Stimulated activated CD8-positive, alpha-beta memory T cell treated with anti-CD3 and anti-CD28 coated beads, Interleukin-2, amount 100 ng/mL, for 48 hours (primary cell): ENCODE measurements at regions not wholly inside any gene's neighbourhood (a gene's known extent, or its start where the extent isn't known, plus 50 kb on each side); places are given as distances from the start of the nearest gene placed in this dataset.
"Not testable (repeated sequence)": the region's sequence is repeated elsewhere in the genome, so short reads cannot be mapped to it uniquely, and the experiment has no call there.

Experiments used
- DNase-seq, 2 donors: peaks; one replicate each; pipeline ENCODE4 v3.0.0-alpha.2; 2020; ENCODE audit warnings: low read depth in 2 of 2

DNA sequence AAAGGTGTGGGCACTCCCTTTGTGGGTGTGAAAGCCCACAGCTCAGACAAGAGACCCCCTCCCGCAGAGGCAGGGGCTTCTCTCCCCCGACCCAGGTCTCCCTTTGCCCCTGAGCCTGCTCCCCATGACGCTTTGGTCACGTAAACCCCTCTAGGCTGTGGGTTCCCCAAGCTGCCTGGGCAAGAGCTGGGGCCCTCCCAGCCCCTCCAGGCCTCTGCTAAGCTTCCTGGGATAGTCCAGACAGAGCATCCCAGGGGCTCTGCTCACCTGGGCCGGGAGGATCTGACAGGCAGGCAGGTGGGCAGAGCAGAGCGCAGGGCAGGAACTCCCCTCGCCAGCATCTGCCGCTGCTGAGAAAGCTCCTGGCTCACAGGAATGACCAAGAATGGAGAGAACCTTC, 177.3 kb downstream of the BANP start:
- DNase-seq = no peak

DNA sequence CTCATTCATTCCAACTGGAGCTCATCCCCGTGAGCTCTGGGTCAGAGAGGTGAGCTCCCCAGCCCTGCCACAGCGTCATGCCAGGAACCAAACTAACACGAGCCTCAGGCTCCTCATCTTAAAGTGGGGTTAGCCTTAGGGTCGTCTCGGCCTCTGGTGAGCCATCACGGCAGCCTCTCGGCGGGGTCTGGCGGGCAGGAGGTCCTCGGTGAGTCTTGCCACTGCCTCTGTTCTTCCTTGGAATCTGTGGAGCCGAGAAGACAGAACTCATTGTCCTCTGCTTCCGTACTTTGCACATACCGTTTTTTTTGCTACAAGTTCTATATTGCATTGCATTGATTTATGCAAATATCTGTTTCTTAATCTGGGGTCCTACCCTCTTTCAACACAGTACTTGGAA, 177.9 kb downstream of the BANP start:
- not testable (repeated sequence) for DNase-seq

DNA sequence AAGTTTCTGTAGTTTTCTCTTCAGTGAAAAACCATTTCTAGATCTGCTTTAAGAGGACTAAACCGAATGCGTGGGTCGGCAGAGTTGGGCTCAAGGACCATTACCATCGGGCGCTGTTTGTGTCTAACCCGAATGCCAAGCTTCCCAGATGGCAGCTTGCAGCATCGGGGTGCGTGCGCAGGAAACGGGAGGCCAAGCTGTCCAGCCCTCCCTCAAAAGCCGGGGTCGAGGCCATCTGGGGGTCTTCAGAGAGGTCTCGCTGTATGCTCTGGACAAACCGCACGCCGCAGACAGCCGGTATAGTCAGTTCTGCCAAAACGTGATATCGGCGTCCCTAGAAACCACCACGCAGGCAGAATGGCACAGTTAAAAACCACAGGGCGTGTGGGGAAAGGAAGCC, 178.8 kb downstream of the BANP start:
- no peak for DNase-seq

DNA sequence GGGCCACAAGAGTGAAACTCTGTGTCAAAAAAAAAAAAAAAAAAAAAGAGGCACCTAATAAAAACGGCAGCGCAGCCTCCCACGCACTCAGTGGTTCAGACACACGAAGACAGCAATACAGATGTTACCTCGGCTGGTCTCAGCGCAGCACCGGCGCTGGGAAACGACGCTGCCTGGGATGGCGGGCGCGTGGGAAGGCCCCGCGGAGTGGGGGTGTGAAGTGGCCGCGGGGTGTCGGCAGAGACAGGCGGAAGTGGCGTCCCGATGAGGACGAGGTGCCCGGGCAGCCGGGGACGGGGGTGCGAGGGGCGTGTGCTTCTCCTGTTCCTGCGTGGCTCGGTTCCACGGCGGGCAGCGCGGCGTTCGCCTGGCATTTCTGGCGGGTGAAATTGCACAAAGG, 179.4 kb downstream of the BANP start:
- no peak for DNase-seq

DNA sequence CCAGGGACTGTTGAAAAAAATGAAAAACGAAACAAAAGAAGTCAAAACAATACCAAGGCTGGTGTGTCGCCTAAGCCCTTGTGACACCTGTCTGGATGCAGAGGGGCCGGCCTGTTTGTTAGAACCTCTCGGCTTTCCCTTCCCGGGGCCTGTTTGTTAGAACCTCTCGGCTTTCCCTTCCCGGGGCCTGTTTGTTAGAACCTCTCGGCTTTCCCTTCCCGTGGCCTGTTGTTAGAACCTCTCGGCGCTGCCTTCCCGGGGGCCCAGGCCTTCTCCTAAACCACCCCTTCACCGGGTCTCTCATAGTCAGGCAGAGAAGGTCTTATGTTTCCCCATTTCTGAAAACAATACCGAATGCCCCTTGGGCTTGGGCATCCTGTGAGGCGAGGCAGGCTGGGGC, 180.0 kb downstream of the BANP start:
- no peak for DNase-seq

DNA sequence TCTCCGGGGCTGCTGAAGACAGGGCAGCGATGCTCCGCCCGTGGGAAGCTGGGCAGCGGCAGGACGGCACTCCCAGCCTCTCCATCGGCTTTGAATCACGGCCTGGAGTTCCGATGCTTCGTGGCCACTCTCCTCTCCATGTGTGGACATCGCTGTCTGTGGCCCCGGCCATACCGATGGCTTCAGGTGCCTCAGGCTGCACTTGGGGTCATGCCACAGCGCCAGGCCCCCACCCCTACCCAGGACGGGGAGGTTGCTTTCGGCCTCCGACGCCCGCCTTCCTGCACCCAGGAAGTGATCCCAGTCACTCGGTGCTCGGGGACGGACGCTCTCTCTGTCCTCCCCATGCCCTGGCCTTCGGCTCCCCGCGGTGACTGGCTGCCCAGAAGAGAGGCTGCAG, 180.7 kb downstream of the BANP start:
- no peak for DNase-seq

DNA sequence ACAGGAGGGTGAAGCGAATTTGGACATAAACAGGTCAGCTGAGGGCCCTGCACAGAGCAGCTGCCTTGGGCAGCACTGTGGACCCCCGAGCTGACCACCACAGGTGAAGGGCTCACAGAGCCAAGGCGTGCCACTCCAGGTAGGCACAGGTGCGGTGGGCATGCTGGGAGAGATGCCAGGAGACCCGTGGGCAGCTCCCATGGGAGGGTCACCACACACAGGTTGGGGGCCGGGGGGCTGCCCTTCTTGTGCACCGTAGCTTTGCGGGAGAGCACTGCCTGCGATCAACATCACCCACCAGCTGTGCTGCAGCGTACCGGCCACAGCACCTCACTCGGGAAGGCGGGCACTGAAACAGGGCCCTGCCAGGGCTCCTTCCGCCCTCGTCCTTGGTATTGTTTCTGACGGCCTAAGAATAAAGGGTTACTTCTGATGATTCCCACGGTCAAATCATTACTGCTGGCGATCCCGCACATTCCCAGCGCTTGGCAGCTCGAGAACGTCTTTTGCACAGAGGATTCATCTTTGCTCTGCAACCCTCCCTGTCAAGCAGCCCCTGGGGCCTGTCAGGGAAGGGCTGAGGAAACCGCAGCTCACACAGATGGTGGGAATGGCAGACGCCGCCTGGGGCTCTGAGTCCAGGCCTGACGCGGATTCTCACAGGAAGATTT, 181.7 kb downstream of the BANP start:
- DNase-seq = no peak

DNA sequence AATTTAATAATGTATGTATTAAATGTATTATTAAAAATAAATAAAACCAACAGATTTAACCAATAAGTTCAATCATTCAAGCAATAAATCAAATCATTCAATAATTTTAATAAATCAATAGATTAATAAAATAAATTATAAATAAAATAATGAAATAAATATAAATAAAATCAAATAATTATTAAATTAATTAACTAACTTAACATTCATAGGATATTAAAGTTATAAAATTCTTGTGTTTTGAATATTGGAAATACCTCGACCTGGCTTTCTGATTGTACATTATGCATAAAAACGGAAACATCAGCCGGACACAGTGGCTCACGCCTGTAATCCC, 182.2 kb downstream of the BANP start:
- no peak for DNase-seq

DNA sequence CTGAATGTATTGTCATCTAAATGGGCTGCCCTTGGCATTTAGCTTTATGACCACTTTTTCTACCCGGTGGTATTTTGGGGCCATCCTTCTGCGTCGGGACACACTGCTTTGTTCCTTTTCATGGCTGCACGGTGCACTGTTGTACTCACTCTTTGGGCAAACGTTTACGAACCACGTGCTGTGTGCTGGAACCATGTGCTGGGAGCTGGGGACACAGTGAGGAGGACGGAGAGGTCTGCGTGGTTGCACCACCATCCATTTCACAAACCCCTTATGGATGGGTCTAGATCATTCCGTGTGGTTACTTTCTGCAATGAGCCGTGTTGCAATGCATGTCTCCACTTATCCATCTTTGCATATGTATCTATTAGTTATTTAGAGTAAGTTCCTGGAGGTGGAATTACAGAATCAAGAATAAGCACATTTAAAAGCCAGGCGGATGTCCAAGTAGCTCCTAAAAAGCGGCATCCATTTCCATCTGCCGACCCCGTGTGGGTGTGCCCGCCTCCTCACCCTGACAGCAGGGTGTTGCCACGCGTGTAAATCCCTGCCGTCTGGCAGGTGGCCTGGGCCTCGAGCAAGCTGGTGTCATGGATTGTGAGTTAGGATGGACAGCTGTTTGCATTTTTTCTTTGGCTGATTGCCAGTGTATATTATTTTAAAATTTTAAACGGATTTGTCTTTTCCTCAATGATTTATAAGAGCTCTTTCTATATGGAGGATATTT, 183.1 kb downstream of the BANP start:
- not testable (repeated sequence) for DNase-seq

DNA sequence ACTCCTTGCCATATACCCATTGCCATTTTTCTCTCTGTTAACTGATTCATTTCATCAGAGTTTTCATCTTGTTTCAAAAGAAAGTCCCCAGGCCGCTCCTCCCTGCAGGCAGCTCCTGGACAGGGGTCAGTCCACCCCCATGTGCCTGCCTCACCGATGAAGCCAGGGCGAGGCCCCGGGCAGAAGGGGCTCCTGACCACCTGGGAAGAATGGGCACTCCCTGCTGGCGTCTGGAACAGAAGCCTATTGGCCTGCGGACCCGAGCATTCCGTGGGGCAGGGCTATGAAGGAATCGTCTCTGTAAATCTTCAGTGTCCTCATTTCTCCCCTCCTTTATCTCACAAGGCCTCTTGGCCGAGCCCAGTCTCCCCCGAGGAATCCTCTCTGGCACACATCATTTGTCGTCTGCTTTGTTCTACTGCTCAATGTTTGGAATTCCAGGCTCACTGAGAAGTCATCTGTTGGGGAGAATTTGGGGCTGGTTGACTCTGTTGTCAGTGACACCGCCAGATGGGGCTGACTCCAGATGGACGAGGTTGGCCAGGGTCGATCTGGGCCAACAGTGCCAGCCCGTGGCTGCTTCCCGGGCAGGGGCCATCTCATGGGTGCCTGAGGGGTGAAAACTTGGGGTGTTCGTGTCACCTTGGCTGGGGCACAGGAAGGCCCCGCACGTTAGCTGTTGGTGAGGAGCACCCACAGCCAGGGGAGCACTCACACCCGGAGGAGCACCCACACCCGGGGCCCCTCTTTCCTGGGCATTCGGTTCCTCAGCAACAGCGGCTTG, 183.9 kb downstream of the BANP start:
- DNase-seq = not testable (repeated sequence)

DNA sequence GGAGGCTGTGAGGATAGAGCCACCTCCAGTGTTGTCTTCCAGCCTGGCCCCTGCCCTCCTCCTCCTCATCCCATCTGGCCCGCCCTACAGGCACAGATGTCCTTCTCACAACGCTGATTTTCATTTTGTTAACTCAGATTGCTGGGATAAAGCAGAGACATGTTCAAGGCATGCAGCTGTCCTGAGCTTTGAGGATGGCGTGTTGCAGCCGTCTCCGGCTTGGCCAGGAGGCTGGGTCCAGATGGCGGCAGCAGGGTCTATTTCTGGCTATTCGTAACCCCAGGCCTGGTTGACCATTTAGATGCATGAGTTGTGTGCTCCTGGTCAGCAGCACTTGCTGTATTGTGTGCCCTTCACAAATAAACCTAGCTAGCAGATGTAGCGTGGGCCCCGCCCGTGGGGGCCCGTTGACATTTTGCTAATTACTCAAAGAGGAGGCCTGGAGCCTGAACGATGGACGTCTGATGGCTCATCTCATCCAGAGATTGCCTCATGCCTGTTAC, 185.0 kb downstream of the BANP start:
- not testable (repeated sequence) for DNase-seq

DNA sequence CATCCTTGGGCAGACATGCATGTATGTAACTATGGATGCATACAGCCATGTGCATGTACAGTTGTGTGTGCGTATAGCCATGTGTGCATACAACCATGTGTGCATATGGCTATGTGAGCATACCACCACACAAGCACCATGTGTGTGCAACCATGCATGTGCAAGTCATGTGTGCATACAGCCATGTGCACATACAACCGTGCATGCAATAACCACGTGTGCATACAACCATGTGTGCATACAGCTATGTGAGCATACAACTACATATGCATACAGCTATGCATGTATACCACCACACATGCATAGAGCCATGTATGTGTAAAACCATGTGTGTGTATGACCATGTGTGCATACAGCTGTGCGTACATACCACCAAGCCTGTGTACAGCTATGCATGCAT, 185.7 kb downstream of the BANP start:
- DNase-seq = not testable (repeated sequence)

DNA sequence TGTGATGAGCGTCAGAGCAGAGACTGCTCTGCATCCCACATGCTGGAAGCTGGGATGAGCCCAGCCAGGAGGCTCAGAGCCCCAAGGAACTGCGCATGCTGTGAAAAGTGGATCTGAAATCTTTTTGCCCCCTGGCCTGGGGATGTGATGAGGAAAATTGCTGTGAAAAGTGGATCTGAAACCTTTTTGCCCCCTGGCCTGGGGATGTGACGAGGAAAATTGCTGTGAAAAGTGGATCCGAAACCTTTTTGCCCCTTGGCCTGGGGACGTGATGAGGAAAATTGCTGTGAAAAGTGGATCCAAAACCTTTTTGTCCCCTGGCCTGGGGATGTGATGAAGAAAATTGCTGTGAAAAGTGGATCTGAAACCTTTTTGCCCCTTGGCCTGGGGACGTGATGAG, 187.9 kb downstream of the BANP start:
- not testable (repeated sequence) for DNase-seq

DNA sequence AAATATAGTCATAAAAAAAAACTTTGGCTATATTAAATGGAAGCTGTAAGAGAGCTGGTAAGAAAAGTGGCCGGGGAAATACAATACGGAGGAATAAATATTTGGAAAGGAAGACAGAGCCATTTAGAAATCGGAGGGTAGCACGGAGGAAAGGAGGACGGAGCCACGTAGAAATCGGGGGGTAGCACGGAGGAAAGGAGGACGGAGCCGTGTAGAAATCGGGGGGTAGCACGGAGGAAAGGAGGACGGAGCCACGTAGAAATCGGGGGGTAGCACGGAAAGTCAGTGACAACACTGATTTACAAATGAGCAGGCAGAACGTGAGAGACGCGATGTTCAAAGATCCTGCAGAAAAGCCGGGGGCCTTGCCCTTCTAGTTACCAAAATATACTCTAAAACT, 189.0 kb downstream of the BANP start:
- DNase-seq = not testable (repeated sequence)

DNA sequence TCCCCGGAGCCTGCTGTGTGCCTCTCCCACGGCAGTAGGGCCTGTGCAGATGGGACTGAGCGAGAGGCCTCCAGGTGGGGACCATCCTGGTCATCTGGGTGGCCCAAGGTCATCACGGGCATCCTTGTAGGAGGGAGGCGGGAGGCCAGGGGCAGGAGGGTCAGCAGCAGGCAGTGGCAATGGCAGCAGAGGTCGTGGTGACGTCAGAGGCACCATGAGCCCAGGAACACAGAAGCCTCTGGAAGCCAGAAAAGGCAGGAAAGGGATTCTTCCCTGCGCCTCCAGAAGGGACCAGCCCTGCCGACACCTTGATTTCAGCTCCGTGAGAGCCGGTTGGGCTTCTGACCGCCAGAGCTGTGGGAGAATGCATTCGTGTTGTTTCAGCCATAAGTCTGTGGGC, 190.3 kb downstream of the BANP start:
- no peak for DNase-seq

DNA sequence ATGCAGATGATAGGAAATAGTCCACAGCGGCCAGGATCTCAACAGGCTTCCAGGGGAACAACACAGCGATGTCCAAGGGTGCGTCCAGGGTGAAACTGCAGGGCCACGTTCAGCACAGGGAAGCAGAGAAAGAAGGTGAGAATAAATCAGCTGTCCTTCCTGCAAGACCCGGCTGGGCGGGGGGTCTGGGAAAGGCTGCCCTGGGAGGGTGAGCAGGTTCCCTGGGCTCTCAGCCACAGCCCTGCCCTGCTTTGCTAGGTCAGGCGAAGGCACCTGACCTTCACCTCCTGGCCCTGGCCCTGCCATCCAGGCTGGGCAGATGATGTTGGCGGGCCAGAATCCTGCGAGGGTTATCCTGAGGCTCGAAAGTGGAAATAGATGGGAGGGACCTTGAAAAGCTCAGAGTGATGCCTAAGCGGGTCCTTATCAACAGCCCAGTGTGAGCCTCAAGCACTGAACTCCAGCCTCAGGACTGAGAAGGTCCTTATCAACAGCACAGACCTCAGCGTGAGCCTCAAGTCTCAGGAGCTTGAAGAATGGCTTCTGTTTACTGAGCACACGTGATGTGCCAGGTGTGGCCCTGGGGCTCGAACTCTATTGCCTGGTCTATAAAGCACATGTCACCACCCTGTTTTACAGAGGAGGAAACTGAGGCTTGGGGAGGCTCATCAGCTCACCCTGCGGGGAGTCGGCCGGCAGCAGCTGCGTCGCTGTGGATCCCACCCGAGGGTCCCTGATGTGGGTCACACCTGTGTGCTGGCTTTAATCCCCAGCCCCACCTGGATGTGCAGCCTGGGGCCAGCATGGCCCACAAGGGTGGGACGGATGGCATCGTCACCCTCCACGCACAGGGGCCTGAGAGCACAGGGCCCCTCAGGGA, 191.1 kb downstream of the BANP start:
- not testable (repeated sequence) for DNase-seq

DNA sequence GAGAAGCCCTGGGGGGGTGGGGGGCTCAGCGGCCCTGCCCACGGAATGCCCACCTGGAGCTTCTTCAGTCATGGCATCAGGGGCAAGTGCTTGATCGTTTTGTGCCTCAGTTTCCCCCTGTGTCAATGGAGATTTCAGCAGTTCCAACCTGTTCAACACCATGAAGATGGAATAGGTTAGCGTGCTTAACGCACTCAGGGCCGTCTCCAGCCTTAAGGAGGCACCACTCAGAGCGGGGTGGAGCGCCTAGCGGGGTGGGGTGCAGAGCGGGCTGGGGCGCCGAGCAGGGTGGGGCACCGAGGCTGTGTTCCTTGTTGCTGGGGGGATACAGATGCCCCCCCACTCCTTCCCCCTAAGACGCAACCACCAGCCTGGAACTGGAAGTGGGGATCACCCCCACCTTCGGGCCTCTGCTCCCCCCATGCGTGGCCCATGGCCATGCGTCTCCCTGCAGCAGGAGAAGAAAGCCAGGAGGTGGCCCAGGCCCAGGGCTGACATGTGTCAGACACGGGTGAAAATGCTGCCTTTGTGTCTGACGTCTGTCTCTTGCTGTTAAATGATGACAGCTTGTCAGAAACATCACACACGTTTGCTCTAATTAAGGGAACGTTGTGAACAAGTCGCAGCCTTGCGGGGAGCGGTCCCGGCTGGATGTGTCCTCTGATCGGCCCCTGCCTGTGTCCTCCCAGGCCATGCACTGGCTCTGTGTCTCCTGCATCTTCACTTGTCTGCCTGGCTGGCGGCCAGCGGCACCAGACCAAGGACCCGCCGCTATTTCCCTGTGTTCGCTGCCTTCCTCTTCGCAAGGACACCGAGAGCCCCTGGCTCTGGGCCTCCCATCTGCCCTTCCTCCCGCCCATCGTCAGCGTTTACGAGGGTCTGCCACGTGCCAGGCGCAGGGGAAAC, 192.1 kb downstream of the BANP start:
- DNase-seq = not testable (repeated sequence)

DNA sequence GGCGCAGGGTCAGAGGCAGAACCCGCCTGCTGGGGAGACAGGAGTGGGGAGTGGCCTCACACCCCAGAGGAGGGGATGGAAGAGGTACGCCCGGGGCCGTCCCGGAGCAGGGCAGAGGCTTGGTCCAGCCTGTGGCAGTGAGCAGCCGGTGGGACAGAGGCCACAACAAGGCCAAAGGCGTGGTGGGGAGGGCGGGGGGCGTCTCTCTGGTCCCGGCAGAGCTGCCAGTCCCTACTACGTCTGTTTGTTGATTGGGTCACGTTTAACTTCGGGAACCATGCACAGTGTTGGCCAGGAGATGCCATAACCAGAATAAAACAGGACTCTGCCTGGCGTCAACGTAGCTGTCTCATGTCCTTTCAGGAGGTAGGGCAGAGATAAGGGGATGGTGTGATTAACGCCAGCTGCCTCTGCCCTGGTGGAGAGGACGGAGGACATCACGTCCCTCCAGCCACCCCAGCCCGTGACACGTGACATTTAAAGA, 192.8 kb downstream of the BANP start:
- no peak for DNase-seq

DNA sequence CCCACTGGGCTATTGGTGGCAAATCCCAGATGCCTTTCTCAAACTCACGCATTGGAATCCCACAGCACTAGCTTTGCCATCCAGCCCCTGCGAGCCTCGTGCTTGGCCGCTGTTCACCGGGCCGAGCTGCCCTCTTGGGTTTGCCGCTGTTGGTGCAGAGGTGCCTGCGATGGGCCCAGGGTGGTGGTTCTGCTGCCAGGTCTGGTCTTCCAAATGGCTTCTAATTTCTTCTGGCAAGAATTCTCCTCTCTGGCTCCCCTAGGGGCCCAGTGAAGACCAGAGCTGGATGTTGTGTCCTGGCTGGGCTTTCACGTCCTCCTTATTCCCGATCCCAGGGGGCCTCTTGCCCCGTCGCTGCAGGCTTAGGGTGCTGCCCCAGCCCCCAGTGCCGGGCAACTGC, 194.1 kb downstream of the BANP start:
- DNase-seq = not testable (repeated sequence)

DNA sequence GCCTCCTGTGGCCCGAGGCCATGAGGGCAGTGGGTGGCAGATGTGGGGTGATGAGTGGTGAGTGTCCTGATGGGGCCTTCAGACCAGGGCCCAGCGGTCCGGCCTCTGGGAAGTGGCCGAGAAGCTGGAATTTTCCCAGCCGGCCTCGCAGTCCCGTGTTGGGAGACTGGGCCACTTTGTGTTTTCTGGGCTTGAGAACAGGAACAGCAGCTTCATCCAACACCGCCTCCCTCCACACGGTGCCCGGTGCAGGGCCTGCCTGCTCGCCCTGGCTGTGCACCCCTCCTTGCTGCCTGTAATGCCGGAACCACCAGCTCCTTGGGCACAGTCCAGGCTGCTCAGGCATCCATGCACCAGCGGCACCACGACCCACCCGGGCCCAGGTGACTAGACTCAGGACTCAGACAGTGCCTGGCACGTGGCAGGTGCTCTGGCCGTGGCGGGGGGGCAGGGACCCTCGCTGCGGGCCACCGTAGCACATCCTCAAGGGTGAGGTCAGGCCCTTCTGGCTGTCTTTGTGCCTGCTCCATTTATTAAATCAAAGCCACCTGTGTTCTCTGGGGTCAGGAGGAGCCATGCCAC, 194.7 kb downstream of the BANP start:
- DNase-seq = not testable (repeated sequence)
